ENCODE measurements at regions not wholly inside any gene's neighbourhood (a gene's known extent, or its start where the extent isn't known, plus 50 kb on each side); places are given as distances from the start of the nearest gene placed in this dataset.

DNA sequence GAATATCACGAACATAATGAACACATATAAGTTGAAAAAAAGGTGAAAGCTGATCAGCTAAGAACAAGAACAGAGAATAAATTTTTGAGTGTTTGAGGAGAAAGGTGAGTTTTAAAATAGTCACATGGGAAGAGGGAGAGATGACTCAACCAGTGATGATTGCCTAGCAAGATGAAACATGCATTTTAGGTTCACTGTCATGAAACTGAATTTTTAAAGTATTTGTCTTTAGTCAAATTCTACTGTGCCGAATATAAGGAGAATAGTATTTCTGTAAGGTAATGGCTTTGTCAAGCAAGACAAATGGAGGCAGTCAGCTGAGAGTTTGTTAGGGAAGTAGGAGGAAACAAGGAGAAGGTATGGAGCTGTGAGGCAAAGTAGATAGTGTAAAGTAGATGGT is 2557.4 kb downstream of the PCDH9 start:
- ATAC-seq (no peak), DNase-seq (ENCODE audit: low spot score) (no peak)
- Mint-ChIP-seq H3K4me1 (no peaks in the 10 kb centered on the region), H3K36me3 (ENCODE audit: low read depth) (no peaks in the 10 kb centered on the region), H3K27ac (no peak overlapping the region), H3K27me3 (ENCODE audit: insufficient read depth, low read depth, poor library complexity) (no peaks in the 10 kb centered on the region), H3K9me3 (no peaks in the 10 kb centered on the region; the same call in 2 of the 3 replicates), H3K4me3 (no peak overlapping the region)
- H3K4me3 ChIP-seq = no peak overlapping the region
- no peaks in the 10 kb centered on the region for H3K9me2 ChIP-seq (ENCODE audit: insufficient read depth)
- H3K79me2 ChIP-seq (replicated peaks; ENCODE audit: insufficient read depth) = no peaks in the 10 kb centered on the region
- TF ChIP-seq, protein P1, sequence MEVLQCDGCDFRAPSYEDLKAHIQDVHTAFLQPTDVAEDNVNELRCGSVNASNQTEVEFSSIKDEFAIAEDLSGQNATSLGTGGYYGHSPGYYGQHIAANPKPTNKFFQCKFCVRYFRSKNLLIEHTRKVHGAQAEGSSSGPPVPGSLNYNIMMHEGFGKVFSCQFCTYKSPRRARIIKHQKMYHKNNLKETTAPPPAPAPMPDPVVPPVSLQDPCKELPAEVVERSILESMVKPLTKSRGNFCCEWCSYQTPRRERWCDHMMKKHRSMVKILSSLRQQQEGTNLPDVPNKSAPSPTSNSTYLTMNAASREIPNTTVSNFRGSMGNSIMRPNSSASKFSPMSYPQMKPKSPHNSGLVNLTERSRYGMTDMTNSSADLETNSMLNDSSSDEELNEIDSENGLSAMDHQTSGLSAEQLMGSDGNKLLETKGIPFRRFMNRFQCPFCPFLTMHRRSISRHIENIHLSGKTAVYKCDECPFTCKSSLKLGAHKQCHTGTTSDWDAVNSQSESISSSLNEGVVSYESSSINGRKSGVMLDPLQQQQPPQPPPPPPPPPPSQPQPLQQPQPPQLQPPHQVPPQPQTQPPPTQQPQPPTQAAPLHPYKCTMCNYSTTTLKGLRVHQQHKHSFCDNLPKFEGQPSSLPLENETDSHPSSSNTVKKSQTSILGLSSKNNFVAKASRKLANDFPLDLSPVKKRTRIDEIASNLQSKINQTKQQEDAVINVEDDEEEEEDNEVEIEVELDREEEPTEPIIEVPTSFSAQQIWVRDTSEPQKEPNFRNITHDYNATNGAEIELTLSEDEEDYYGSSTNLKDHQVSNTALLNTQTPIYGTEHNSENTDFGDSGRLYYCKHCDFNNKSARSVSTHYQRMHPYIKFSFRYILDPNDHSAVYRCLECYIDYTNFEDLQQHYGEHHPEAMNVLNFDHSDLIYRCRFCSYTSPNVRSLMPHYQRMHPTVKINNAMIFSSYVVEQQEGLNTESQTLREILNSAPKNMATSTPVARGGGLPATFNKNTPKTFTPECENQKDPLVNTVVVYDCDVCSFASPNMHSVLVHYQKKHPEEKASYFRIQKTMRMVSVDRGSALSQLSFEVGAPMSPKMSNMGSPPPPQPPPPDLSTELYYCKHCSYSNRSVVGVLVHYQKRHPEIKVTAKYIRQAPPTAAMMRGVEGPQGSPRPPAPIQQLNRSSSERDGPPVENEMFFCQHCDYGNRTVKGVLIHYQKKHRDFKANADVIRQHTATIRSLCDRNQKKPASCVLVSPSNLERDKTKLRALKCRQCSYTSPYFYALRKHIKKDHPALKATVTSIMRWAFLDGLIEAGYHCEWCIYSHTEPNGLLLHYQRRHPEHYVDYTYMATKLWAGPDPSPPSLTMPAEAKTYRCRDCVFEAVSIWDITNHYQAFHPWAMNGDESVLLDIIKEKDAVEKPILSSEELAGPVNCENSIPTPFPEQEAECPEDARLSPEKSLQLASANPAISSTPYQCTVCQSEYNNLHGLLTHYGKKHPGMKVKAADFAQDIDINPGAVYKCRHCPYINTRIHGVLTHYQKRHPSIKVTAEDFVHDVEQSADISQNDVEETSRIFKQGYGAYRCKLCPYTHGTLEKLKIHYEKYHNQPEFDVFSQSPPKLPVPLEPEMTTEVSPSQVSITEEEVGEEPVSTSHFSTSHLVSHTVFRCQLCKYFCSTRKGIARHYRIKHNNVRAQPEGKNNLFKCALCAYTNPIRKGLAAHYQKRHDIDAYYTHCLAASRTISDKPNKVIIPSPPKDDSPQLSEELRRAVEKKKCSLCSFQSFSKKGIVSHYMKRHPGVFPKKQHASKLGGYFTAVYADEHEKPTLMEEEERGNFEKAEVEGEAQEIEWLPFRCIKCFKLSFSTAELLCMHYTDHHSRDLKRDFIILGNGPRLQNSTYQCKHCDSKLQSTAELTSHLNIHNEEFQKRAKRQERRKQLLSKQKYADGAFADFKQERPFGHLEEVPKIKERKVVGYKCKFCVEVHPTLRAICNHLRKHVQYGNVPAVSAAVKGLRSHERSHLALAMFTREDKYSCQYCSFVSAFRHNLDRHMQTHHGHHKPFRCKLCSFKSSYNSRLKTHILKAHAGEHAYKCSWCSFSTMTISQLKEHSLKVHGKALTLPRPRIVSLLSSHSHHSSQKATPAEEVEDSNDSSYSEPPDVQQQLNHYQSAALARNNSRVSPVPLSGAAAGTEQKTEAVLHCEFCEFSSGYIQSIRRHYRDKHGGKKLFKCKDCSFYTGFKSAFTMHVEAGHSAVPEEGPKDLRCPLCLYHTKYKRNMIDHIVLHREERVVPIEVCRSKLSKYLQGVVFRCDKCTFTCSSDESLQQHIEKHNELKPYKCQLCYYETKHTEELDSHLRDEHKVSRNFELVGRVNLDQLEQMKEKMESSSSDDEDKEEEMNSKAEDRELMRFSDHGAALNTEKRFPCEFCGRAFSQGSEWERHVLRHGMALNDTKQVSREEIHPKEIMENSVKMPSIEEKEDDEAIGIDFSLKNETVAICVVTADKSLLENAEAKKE (CRISPR knock-in tag; IDR thresholded peaks at IDR 0.05) = no peak
- no peak for TF ChIP-seq EZH2 (IDR thresholded peaks at IDR 0.05; ENCODE audit: low read depth, unreplicated experiment)
- TF ChIP-seq, protein P2, sequence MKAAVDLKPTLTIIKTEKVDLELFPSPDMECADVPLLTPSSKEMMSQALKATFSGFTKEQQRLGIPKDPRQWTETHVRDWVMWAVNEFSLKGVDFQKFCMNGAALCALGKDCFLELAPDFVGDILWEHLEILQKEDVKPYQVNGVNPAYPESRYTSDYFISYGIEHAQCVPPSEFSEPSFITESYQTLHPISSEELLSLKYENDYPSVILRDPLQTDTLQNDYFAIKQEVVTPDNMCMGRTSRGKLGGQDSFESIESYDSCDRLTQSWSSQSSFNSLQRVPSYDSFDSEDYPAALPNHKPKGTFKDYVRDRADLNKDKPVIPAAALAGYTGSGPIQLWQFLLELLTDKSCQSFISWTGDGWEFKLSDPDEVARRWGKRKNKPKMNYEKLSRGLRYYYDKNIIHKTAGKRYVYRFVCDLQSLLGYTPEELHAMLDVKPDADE (IDR thresholded peaks at IDR 0.05) = no peak
- no peak for TF ChIP-seq STAT1 (IDR thresholded peaks at IDR 0.05; ENCODE audit: unreplicated experiment)
- no peak for TF ChIP-seq POLR2AphosphoS5 (IDR thresholded peaks at IDR 0.05; ENCODE audit: low read depth)
- TF ChIP-seq NANOG (IDR thresholded peaks at IDR 0.05; ENCODE audit: borderline replicate concordance) = no peak
- no peaks in the 10 kb centered on the region for H3K36me3 ChIP-seq (ENCODE audit: insufficient read depth)
- H4K20me1 ChIP-seq (replicated peaks; ENCODE audit: insufficient read depth) = no peaks in the 10 kb centered on the region
- no peak overlapping the region; the same call in 1 of the 2 replicates for H2AFZ ChIP-seq
- H3K27ac ChIP-seq (ENCODE audit: low read depth) = no peak overlapping the region
- no peaks in the 10 kb centered on the region for H3F3A ChIP-seq (replicated peaks; ENCODE audit: low read depth)
- no peaks in the 10 kb centered on the region; the same call in 1 of the 2 replicates for H3K4me1 ChIP-seq (ENCODE audit: insufficient read depth)
- no peaks in the 10 kb centered on the region for H3K27me3 ChIP-seq (ENCODE audit: insufficient read depth)
- no peak overlapping the region for H3K4me2 ChIP-seq

Measured in GM23338 (cell line).